ENCODE measurements at regions not wholly inside any gene's neighbourhood (a gene's known extent, or its start where the extent isn't known, plus 50 kb on each side); places are given as distances from the start of the nearest gene placed in this dataset.
A peak's percentile ranks its signal among the peaks of the same experiment; 100 is the strongest.

- Histone ChIP-seq H3K9me3 (no peaks in the 10 kb centered on the region), H3K4me1 (no peaks in the 10 kb centered on the region), H3K27ac (no peak overlapping the region), H3K4me3 (no peak overlapping the region), H3K9ac (ENCODE audit: low read depth in 2 of 2, low read length in 2 of 2) (no peak overlapping the region), H3K27me3 (no peaks in the 10 kb centered on the region), H3K36me3 (no peaks in the 10 kb centered on the region)
- no peak for TF ChIP-seq CTCF (IDR thresholded peaks at IDR 0.05)
- intact Hi-C loops (cut with DNase I): loop anchor here (5.0 to 10.0 kb wide), 3 partner anchors 72 to 229 kb away; partner anchors contain the start of gene ZNF618
- no peak for DNase-seq
Measured at GRCh38 chr9:113805486-113806132, 70.5 kb upstream of the ZNF618 start.

- no peaks in the 10 kb centered on the region for H3K4me1 ChIP-seq
- TF ChIP-seq CTCF (IDR thresholded peaks at IDR 0.05): peak; percentile 77
- H3K9me3 ChIP-seq: no peaks in the 10 kb centered on the region
- no peak overlapping the region for H3K4me3 ChIP-seq
- peak; percentile 59 for DNase-seq
- intact Hi-C loops (cut with DNase I): loop anchor here (5.0 to 10.0 kb wide), 3 partner anchors 70 to 227 kb away; partner anchors contain the start of gene ZNF618
- no peaks in the 10 kb centered on the region for H3K36me3 ChIP-seq
- no peaks in the 10 kb centered on the region for H3K27me3 ChIP-seq
- no peak overlapping the region for H3K27ac ChIP-seq
- no peak overlapping the region for H3K9ac ChIP-seq (ENCODE audit: low read depth in 2 of 2, low read length in 2 of 2)
Measured at GRCh38 chr9:113807173-113808061, 68.7 kb upstream of the ZNF618 start.

- Histone ChIP-seq H3K27me3 (no peaks in the 10 kb centered on the region), H3K4me3 (no peak overlapping the region), H3K9me3 (no peaks in the 10 kb centered on the region), H3K9ac (ENCODE audit: low read depth in 2 of 2, low read length in 2 of 2) (no peak overlapping the region), H3K36me3 (no peaks in the 10 kb centered on the region), H3K27ac (no peak overlapping the region), H3K4me1 (no peaks in the 10 kb centered on the region)
- TF ChIP-seq CTCF (IDR thresholded peaks at IDR 0.05): no peak
- DNase-seq: peak; percentile 29
- intact Hi-C loops (cut with DNase I): loop anchor here (5.0 to 10.0 kb wide), 3 partner anchors 69 to 226 kb away; partner anchors contain the start of gene ZNF618
Measured at GRCh38 chr9:113808391-113809358, 67.4 kb upstream of the ZNF618 start.

GRCh38 chr9:113817171-113817570 is 58.9 kb upstream of the ZNF618 start:
- no peak for TF ChIP-seq CTCF (IDR thresholded peaks at IDR 0.05)
- no peaks in the 10 kb centered on the region for H3K27me3 ChIP-seq
- no peak overlapping the region for H3K9ac ChIP-seq (ENCODE audit: low read depth in 2 of 2, low read length in 2 of 2)
- no peak overlapping the region for H3K27ac ChIP-seq
- no peaks in the 10 kb centered on the region for H3K36me3 ChIP-seq
- H3K9me3 ChIP-seq: no peaks in the 10 kb centered on the region
- H3K4me1 ChIP-seq: no peaks in the 10 kb centered on the region
- no peak overlapping the region for H3K4me3 ChIP-seq
- DNase-seq: no peak
- intact Hi-C loops (cut with DNase I): no loop called here

GRCh38 chr9:113818391-113818790 is 57.7 kb upstream of the ZNF618 start:
- H3K9me3 ChIP-seq: no peaks in the 10 kb centered on the region
- H3K27ac ChIP-seq: no peak overlapping the region
- no peak for TF ChIP-seq CTCF (IDR thresholded peaks at IDR 0.05)
- H3K9ac ChIP-seq (ENCODE audit: low read depth in 2 of 2, low read length in 2 of 2): no peak overlapping the region
- H3K4me3 ChIP-seq: no peak overlapping the region
- no peaks in the 10 kb centered on the region for H3K36me3 ChIP-seq
- DNase-seq: no peak
- intact Hi-C loops (cut with DNase I): no loop called here
- no peaks in the 10 kb centered on the region for H3K27me3 ChIP-seq
- H3K4me1 ChIP-seq: no peaks in the 10 kb centered on the region
